NCI-H1436 treated with DMSO at 0.1 percent for 48 hours (cell line): ENCODE measurements at regions not wholly inside any gene's neighbourhood (a gene's known extent, or its start where the extent isn't known, plus 50 kb on each side); places are given as distances from the start of the nearest gene placed in this dataset.

Source experiments
- DNase-seq: peaks from one replicate; lab custom pipeline; 2025; lab: John Stamatoyannopoulos, UW

GRCh38 chr1:30379684-30380624 lies 343.4 kb downstream of the MATN1 start:
- DNase-seq = peak; percentile 50

- DNase-seq = no peak
These were observed 344.3 kb downstream of the MATN1 start for GRCh38 chr1:30378991-30379581.

- no peak for DNase-seq
These were observed 345.3 kb downstream of the MATN1 start for GRCh38 chr1:30378003-30378596.

- no peak for DNase-seq
These were observed 346.0 kb downstream of the MATN1 start for GRCh38 chr1:30377230-30378002.

GRCh38 chr1:30376054-30376697 lies 347.2 kb downstream of the MATN1 start:
- no peak for DNase-seq

GRCh38 chr1:30375156-30375555 lies 348.2 kb downstream of the MATN1 start:
- DNase-seq = no peak

GRCh38 chr1:30374400-30375070 lies 348.9 kb downstream of the MATN1 start:
- no peak for DNase-seq

- DNase-seq = no peak
These were observed 349.6 kb downstream of the MATN1 start for GRCh38 chr1:30373471-30374399.

- DNase-seq = no peak
These were observed 350.5 kb downstream of the MATN1 start for GRCh38 chr1:30372792-30373433.

GRCh38 chr1:30371888-30372791 lies 351.2 kb downstream of the MATN1 start:
- DNase-seq = no peak

GRCh38 chr1:30371179-30371788 lies 352.1 kb downstream of the MATN1 start:
- DNase-seq = no peak

- no peak for DNase-seq
These were observed 354.6 kb downstream of the MATN1 start for GRCh38 chr1:30368651-30369240.

GRCh38 chr1:30366911-30367310 lies 356.5 kb downstream of the MATN1 start:
- DNase-seq = no peak

- DNase-seq = no peak
These were observed 357.2 kb downstream of the MATN1 start for GRCh38 chr1:30366199-30366598.

- DNase-seq = no peak
These were observed 357.8 kb downstream of the MATN1 start for GRCh38 chr1:30365596-30365995.

- DNase-seq = no peak
These were observed 360.4 kb downstream of the MATN1 start for GRCh38 chr1:30363031-30363430.

- DNase-seq = no peak
These were observed 360.8 kb downstream of the MATN1 start for GRCh38 chr1:30362603-30362990.
